ENCODE measurements at regions not wholly inside any gene's neighbourhood (a gene's known extent, or its start where the extent isn't known, plus 50 kb on each side); places are given as distances from the start of the nearest gene placed in this dataset.

- no peak for TF ChIP-seq SUZ12 (IDR thresholded peaks at IDR 0.05; ENCODE audit: extremely low read depth, insufficient read depth, insufficient read length)
- TF ChIP-seq YY1 (IDR thresholded peaks at IDR 0.05; ENCODE audit: insufficient read depth, insufficient read length) = no peak
These were observed 116.0 kb upstream of the PFKP start for GRCh38 chr10:2951235-2951835.

Data from NT2/D1 (cell line).